Coronary artery (tissue), 2 donors: ENCODE measurements at regions not wholly inside any gene's neighbourhood (a gene's known extent, or its start where the extent isn't known, plus 50 kb on each side); places are given as distances from the start of the nearest gene placed in this dataset.
A peak's percentile ranks its signal among the peaks of the same experiment; 100 is the strongest.

Experiments
- DNase-seq: peaks from one replicate; pipeline ENCODE4 v3.0.0-alpha.2; 2017; ENCODE audit warnings: low spot score
- H3K27ac ChIP-seq, 2 donors: fragments of 200-600 bp; sonication (generic); one replicate each; pipeline ENCODE4 v1.5.1; 2016 to 2019
- H3K4me3 ChIP-seq: fragments of 200-600 bp; sonication (generic); 2 replicates; pipeline ENCODE4 v1.5.1; 2016; ENCODE audit warnings: mild to moderate bottlenecking, moderate library complexity
- TF ChIP-seq, protein P1 (sequence below): fragments of 200-600 bp; sonication (generic); IDR thresholded peaks from one replicate; pipeline ENCODE4 v1.5.1; 2019; ENCODE audit warnings: antibody characterized with exemption

DNA sequence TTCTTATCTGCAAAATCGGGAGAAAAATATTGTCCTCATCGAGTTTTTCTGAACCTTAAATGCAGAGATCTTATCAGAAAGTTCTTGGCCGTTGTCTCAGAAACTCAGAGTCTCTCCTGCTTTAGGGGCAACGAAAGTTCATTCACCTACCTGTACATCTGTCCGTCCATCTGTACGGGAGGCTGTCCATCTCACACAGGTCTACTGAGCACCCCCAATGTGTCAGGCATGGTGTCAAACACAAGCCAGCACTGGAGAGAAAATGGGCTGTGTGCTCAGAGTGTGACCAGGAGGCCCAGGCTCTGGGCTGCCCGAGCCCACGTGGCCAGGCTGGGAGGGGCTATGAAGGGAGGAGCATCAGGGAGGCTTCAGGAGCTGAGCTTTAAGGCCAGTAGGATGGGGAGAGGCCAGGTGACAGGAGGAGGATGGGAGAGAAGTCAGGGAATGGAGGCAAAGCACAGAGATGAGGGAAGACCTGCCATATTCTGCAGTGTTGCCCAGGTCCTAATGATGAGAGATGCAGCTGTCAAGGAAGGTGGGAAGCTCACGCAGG, 62.4 kb upstream of the MYEOV start:
- no peak overlapping the region for H3K4me3 ChIP-seq
- no peak for DNase-seq
- H3K27ac ChIP-seq, result no peak overlapping the region
- TF ChIP-seq, protein P1, sequence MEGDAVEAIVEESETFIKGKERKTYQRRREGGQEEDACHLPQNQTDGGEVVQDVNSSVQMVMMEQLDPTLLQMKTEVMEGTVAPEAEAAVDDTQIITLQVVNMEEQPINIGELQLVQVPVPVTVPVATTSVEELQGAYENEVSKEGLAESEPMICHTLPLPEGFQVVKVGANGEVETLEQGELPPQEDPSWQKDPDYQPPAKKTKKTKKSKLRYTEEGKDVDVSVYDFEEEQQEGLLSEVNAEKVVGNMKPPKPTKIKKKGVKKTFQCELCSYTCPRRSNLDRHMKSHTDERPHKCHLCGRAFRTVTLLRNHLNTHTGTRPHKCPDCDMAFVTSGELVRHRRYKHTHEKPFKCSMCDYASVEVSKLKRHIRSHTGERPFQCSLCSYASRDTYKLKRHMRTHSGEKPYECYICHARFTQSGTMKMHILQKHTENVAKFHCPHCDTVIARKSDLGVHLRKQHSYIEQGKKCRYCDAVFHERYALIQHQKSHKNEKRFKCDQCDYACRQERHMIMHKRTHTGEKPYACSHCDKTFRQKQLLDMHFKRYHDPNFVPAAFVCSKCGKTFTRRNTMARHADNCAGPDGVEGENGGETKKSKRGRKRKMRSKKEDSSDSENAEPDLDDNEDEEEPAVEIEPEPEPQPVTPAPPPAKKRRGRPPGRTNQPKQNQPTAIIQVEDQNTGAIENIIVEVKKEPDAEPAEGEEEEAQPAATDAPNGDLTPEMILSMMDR, result no peak

DNA sequence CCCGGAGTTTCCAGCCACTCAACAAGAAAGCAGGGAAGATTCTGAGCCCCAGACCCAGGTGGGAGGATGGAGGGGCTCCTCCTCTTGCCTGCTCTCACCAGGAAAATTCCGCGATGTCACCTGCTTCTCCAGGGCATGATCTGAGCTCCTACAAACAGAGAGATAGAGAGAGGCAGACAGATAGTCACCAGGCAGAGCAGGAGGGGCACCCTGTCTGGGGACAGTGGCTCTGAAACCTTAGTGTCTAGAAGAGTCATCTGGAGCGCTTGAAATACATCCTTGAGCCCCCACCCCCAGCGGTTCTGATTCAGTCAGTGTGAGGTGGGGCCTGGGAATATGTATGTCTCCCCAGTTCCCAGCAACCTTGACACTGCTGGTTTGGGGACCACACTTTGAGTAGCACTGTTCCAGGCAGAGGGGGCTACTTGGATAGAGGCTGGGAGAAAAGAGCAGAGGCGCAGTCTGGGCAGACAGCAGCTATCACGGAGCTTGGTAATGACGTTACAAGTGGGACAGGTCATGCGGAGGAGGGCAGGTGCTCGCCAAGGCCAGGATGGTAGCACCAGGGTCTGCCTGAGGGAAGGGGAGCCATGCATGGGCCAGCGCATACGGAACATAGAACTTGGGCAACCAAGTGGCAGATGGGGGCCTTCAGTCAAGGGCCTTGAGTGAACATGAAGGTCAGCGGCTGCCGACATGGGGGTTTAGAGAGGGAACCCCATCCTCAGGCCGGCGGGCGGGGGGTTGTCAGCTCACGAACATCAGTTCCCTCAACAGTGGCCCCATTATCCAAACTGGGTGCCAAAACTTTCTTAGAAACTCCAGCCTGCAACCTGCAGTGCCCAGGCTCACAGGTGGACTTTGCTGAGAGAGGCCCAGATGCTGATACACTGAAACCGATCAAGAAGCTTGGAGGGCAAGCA, 60.9 kb upstream of the MYEOV start:
- Histone ChIP-seq H3K27ac (no peak overlapping the region), H3K4me3 (no peak overlapping the region)
- peak; percentile 29 for DNase-seq
- TF ChIP-seq, protein P1, result no peak

DNA sequence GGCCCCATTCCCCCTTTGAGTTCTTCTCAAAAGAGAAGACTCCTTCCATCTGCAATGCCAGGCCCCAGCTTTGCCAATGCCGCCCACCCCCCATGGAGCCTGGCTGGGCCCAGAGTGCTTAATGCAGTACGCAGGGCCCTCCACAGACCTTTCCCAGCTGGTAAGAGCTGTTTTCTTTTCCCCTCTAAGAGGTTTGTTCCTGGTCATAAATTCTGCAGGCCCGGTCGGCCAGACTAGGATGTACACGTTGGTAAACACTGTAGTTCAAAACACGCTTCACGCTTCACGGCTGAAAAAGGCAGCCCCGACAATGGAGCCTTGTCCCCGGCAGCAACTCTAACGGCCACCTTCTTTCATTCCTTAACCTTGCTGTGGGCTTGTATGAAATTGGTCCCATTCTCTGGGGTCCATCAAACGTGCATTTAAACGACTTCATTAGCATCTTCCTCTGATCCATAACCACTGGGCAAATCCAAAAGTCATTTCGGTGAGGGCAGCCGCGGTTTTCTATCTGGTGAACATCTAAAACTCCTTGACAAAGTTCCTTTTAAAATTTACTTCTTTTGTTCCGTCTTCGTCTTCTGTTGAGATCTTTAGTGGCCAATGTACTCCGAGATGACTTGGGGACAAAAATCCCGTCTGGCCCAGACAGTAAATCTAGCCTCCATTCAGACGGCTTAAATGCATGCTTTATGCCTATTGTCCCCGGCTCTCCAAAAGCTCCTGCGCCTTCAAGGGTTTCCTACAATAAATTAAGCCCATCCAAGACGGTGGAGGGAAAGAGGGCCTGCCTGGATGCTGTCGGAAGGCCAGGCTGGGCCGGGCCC, 60.0 kb upstream of the MYEOV start:
- Histone ChIP-seq H3K4me3 (no peak overlapping the region), H3K27ac (no peak overlapping the region)
- TF ChIP-seq, protein P1, result no peak
- DNase-seq, result peak; percentile 24

DNA sequence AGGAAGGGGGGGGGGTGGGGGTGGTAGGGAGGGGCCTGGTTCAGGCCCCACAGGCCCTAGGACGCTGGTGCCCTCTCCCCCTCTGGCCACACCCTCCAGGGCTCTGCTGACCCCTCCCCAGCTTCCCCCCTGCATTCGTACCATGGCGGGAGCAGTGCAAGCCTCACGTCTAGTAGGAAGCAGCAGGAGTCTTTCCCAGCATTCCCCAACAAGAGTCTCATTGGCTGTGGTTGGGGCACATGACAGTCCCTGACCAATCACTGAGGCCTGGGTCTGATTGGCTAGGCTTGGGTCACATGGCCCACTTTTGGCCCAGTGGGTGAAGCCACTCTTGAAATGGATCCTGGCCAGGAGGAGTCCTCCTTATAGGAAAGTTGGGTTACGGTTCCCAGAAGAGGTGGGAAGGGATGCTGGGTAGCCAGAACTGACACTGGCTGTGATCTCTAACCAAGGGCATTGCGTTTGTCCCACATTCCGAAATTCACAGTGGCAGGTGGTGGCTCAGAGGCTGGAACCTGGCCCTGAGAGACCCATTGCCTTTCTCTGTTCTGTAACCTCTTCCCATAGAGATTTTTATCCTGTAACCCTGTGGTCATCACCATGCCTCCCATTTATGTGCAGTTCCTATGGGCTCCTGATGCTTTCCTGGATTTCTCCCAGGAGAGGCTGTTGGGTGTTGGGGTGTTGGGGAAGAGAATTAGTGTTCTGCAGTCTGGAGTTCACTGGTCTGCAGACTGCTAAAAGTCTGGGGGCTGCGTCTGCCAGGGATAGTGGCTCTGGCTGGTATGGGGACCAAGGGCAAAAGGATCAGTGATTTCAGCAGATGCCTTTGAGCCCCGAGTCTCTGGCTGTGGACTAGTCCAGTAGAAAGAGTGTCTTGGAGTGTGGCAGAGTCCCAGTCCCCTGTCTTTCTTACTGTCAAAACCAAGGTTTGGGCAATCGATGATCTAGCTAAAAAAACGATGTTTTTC, 58.9 kb upstream of the MYEOV start:
- H3K4me3 ChIP-seq, result no peak overlapping the region
- H3K27ac ChIP-seq, result no peak overlapping the region
- DNase-seq, result peak; percentile 58

DNA sequence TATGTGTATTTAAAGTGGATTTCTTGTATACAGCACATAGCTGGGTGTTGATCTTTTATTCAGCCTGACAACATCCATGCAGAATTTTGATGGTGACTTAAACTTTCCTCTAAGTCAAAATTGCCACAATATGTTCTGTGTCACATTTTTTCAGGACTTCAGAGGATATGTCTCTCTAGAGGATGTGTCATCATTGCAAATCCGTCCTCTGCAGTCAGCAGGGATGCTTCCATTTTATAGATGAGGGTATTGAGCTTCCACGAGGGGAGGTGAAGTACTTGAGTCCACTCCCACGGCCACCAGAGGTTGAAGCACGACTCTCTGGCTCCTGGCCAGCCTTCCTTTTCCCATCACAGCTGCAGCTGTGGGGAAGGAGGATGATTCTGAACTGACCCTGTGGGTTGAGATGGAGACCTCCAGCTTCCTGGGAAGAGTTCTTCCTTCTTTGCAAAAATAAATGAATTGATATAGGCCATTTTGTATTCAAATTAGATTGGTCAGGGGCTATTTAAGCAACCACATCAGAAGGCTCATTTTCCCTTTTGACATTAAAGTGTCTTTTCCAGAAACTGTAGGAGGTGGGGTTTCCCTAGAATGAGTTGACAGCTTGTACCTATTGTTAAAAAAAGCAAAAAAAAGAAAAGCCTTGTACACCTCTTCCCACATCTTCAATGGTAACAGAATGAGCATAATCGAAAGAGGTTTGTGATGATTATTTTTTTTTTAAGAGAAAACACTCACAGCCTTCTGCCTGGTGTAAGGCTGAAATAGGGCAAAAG, 55.2 kb upstream of the MYEOV start:
- Histone ChIP-seq H3K4me3 (no peak overlapping the region), H3K27ac (no peak overlapping the region)
- DNase-seq, result peak; percentile 41
- TF ChIP-seq, protein P1, result no peak

More for the DNA sequence above, 58.9 kb upstream of the MYEOV start:
- TF ChIP-seq, protein P1, result no peak
